OCI-LY7 (cell line): ENCODE measurements at regions not wholly inside any gene's neighbourhood (a gene's known extent, or its start where the extent isn't known, plus 50 kb on each side); places are given as distances from the start of the nearest gene placed in this dataset.

Source experiments
- EZH2phosphoT487 ChIP-seq: fragments of 200-600 bp; sonication (generic); IDR thresholded peaks from 2 replicates; pipeline ENCODE4 v1.6.1; 2018; ENCODE audit warnings: low read depth, borderline replicate concordance, mild to moderate bottlenecking, mixed run types, antibody characterized with exemption, low read length, moderate library complexity, mixed read lengths
- TF ChIP-seq, protein P1 (sequence below): fragments of 200-600 bp; sonication (generic); conservative IDR thresholded peaks from 2 replicates; pipeline ENCODE4 v1.5.1; 2014; ENCODE audit warnings: mild to moderate bottlenecking, antibody characterized with exemption, low read length, moderate library complexity, mixed read lengths

DNA sequence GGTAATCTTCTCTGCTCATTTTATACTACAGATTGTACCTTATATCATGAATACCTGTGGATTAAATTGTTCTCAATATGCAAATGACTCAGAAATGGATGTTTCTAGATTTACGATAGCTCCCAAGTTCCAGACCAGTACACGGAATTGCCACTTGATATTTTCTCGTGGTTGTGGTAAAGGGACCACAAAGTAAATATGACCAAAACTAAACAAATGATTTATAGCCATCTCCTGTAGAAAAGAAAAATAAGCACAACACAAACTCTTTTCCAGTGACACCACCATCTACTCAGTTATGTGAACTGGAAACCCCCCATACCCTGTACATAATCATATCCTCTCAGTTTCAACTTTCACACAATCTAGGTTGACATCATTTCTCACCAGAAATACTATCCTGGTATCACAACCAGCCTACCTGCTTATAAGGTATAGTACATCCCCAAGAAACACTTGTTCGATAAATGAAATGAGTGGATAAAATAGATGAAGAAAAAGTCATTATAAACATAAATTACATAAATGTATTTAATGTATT is 172.3 kb downstream of the ADGRL4 start:
- TF ChIP-seq, protein P1, sequence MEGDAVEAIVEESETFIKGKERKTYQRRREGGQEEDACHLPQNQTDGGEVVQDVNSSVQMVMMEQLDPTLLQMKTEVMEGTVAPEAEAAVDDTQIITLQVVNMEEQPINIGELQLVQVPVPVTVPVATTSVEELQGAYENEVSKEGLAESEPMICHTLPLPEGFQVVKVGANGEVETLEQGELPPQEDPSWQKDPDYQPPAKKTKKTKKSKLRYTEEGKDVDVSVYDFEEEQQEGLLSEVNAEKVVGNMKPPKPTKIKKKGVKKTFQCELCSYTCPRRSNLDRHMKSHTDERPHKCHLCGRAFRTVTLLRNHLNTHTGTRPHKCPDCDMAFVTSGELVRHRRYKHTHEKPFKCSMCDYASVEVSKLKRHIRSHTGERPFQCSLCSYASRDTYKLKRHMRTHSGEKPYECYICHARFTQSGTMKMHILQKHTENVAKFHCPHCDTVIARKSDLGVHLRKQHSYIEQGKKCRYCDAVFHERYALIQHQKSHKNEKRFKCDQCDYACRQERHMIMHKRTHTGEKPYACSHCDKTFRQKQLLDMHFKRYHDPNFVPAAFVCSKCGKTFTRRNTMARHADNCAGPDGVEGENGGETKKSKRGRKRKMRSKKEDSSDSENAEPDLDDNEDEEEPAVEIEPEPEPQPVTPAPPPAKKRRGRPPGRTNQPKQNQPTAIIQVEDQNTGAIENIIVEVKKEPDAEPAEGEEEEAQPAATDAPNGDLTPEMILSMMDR: no peak
- no peak for TF ChIP-seq EZH2phosphoT487
